WTC11 (cell line): ENCODE measurements at regions not wholly inside any gene's neighbourhood (a gene's known extent, or its start where the extent isn't known, plus 50 kb on each side); places are given as distances from the start of the nearest gene placed in this dataset.

Experiments used
- ATAC-seq: fragments of 200-7000 bp; cut with Tn5 transposase; 2 replicates; pipeline ENCODE4 v1.10.0; 2021; ENCODE audit warnings: mild to moderate bottlenecking, moderate library complexity
- CTCF ChIA-PET: fragments of 300-600 bp; sonication (Branson Sonifier 250); formaldehyde crosslinking; loops from one replicate; lab custom pipeline; 2021; ENCODE audit warnings: antibody characterized with exemption; lab: Charles Lee
- POLR2A ChIA-PET: fragments of 350-600 bp; sonication (Branson Sonifier 250); formaldehyde crosslinking; loops from one replicate; lab custom pipeline; 2021; ENCODE audit warnings: antibody characterized with exemption; lab: Charles Lee
- DNase-seq: peaks from one replicate; pipeline ENCODE4 v3.0.0; 2021; ENCODE audit warnings: low spot score
- H3K27ac Mint-ChIP-seq: 2 replicates; pipeline ENCODE4 v1.8.0; 2021; ENCODE audit warnings: mixed read lengths
- H3K27me3 Mint-ChIP-seq: 2 replicates; pipeline ENCODE4 v1.8.0; 2021; ENCODE audit warnings: low read depth, mild to moderate bottlenecking, moderate library complexity, mixed read lengths
- H3K36me3 Mint-ChIP-seq: 2 replicates; pipeline ENCODE4 v1.8.0; 2021; ENCODE audit warnings: mixed read lengths
- H3K4me1 Mint-ChIP-seq: 2 replicates; pipeline ENCODE4 v1.8.0; 2022; ENCODE audit warnings: mixed read lengths
- H3K4me3 Mint-ChIP-seq: 2 replicates; pipeline ENCODE4 v1.8.0; 2021; ENCODE audit warnings: mild to moderate bottlenecking, moderate library complexity, mixed read lengths
- H3K9me3 Mint-ChIP-seq: 2 replicates; pipeline ENCODE4 v1.8.0; 2021; ENCODE audit warnings: mixed read lengths
- ATF3 ChIP-seq: sonication (generic); formaldehyde crosslinking; conservative IDR thresholded peaks from 2 replicates; pipeline ENCODE4 v1.8.1; 2022; ENCODE audit warnings: mild to moderate bottlenecking, missing genetic modification reagents
- CBFB ChIP-seq: sonication (generic); formaldehyde crosslinking; IDR thresholded peaks from 2 replicates; pipeline ENCODE4 v1.8.1; 2022; ENCODE audit warnings: mild to moderate bottlenecking, low read depth, missing genetic modification reagents
- CTCF ChIP-seq: fragments of 200-600 bp; IDR thresholded peaks from 2 replicates; pipeline ENCODE4 v1.8.0; 2022; ENCODE audit warnings: antibody characterized with exemption
- E2F5 ChIP-seq: sonication (generic); formaldehyde crosslinking; IDR thresholded peaks from 2 replicates; pipeline ENCODE4 v1.8.1; 2022; ENCODE audit warnings: mild to moderate bottlenecking, moderate library complexity, missing genetic modification reagents
- ESRRA ChIP-seq: sonication (generic); formaldehyde crosslinking; IDR thresholded peaks from 2 replicates; pipeline ENCODE4 v1.8.1; 2022; ENCODE audit warnings: mild to moderate bottlenecking, missing genetic modification reagents, borderline replicate concordance
- HMGXB4 ChIP-seq: sonication (generic); formaldehyde crosslinking; IDR thresholded peaks from 2 replicates; pipeline ENCODE4 v1.8.1; 2023; ENCODE audit warnings: mild to moderate bottlenecking, moderate library complexity, missing genetic modification reagents
- IRF2 ChIP-seq: sonication (generic); formaldehyde crosslinking; IDR thresholded peaks from 2 replicates; pipeline ENCODE4 v1.8.0; 2022; ENCODE audit warnings: low read depth, missing genetic modification reagents, borderline replicate concordance
- RELA ChIP-seq: sonication (generic); formaldehyde crosslinking; IDR thresholded peaks from 2 replicates; pipeline ENCODE4 v1.8.1; 2022; ENCODE audit warnings: missing genetic modification reagents, mild to moderate bottlenecking, borderline replicate concordance
- SMAD3 ChIP-seq: sonication (generic); formaldehyde crosslinking; IDR thresholded peaks from 2 replicates; pipeline ENCODE4 v1.8.0; 2022; ENCODE audit warnings: missing genetic modification reagents, mild to moderate bottlenecking, borderline replicate concordance
- SMAD4 ChIP-seq: sonication (generic); formaldehyde crosslinking; IDR thresholded peaks from 2 replicates; pipeline ENCODE4 v1.8.0; 2022; ENCODE audit warnings: mild to moderate bottlenecking, missing genetic modification reagents
- TEAD4 ChIP-seq: sonication (generic); formaldehyde crosslinking; IDR thresholded peaks from 2 replicates; pipeline ENCODE4 v1.8.0; 2022; ENCODE audit warnings: mild to moderate bottlenecking, missing genetic modification reagents
- USF1 ChIP-seq: sonication (generic); formaldehyde crosslinking; IDR thresholded peaks from 2 replicates; pipeline ENCODE4 v1.8.0; 2022; ENCODE audit warnings: mild to moderate bottlenecking, missing genetic modification reagents
- ZMAT4 ChIP-seq: fragments of 250-450 bp; sonication (Bioruptor Pico); IDR thresholded peaks from 2 replicates; pipeline ENCODE4 v1.9.0; 2021; ENCODE audit warnings: mild to moderate bottlenecking
- ZNF232 ChIP-seq: sonication (generic); formaldehyde crosslinking; IDR thresholded peaks from 2 replicates; pipeline ENCODE4 v1.8.0; 2022; ENCODE audit warnings: mild to moderate bottlenecking, missing genetic modification reagents
- ZNF263 ChIP-seq: sonication (generic); formaldehyde crosslinking; IDR thresholded peaks from 2 replicates; pipeline ENCODE4 v1.8.1; 2022; ENCODE audit warnings: low read depth, mild to moderate bottlenecking, moderate library complexity, missing genetic modification reagents
- ZNF512 ChIP-seq: sonication (generic); formaldehyde crosslinking; IDR thresholded peaks from 2 replicates; pipeline ENCODE4 v1.8.1; 2022; ENCODE audit warnings: missing genetic modification reagents, borderline replicate concordance
- ZNF532 ChIP-seq: fragments of 250-450 bp; sonication (Bioruptor Pico); IDR thresholded peaks from 2 replicates; pipeline ENCODE4 v1.9.0; 2021; ENCODE audit warnings: mild to moderate bottlenecking, borderline replicate concordance

- H3K9me3 Mint-ChIP-seq, result no peaks in the 10 kb centered on the region
- no peak for ATAC-seq
- DNase-seq, result no peak
- H3K36me3 Mint-ChIP-seq, result peaks cover 13% of the 10 kb centered on the region
- TF ChIP-seq ZNF512 (CRISPR knock-in tag) (no peak), E2F5 (CRISPR knock-in tag) (no peak), IRF2 (no peak), ZNF263 (CRISPR knock-in tag) (no peak), ATF3 (CRISPR knock-in tag) (no peak), CBFB (CRISPR knock-in tag) (no peak), SMAD4 (CRISPR knock-in tag) (no peak), RELA (CRISPR knock-in tag) (no peak), TEAD4 (CRISPR knock-in tag) (no peak), HMGXB4 (no peak), CTCF (no peak), ZMAT4 (CRISPR knock-in tag) (no peak), ESRRA (CRISPR knock-in tag) (no peak), ZNF232 (no peak), USF1 (CRISPR knock-in tag) (no peak), ZNF532 (CRISPR knock-in tag) (no peak), SMAD3 (CRISPR knock-in tag) (no peak)
- TF ChIP-seq, all 79 proteins: peak for 0
- Mint-ChIP-seq H3K27me3 (peaks cover 66% of the 10 kb centered on the region), H3K27ac (no peak overlapping the region; the same call in 1 of the 2 replicates), H3K4me1 (peaks cover 63% of the 10 kb centered on the region), H3K4me3 (no peak overlapping the region)
- ChIA-PET POLR2A (no interaction called here), CTCF (no interaction called here)
Measured at GRCh38 chr1:223008808-223009207, 134.2 kb downstream of the TLR5 start.
